WTC11 (cell line): ENCODE measurements at regions not wholly inside any gene's neighbourhood (a gene's known extent, or its start where the extent isn't known, plus 50 kb on each side); places are given as distances from the start of the nearest gene placed in this dataset.

Experiments
- ATAC-seq: fragments of 200-7000 bp; cut with Tn5 transposase; 2 replicates; pipeline ENCODE4 v1.10.0; 2021; ENCODE audit warnings: mild to moderate bottlenecking, moderate library complexity
- CTCF ChIA-PET: fragments of 300-600 bp; sonication (Branson Sonifier 250); formaldehyde crosslinking; loops from one replicate; lab custom pipeline; 2021; ENCODE audit warnings: antibody characterized with exemption; lab: Charles Lee
- POLR2A ChIA-PET: fragments of 350-600 bp; sonication (Branson Sonifier 250); formaldehyde crosslinking; loops from one replicate; lab custom pipeline; 2021; ENCODE audit warnings: antibody characterized with exemption; lab: Charles Lee
- DNase-seq: peaks from one replicate; pipeline ENCODE4 v3.0.0; 2021; ENCODE audit warnings: low spot score
- H3K27ac Mint-ChIP-seq: 2 replicates; pipeline ENCODE4 v1.8.0; 2021; ENCODE audit warnings: mixed read lengths
- H3K27me3 Mint-ChIP-seq: 2 replicates; pipeline ENCODE4 v1.8.0; 2021; ENCODE audit warnings: low read depth, mild to moderate bottlenecking, moderate library complexity, mixed read lengths
- H3K36me3 Mint-ChIP-seq: 2 replicates; pipeline ENCODE4 v1.8.0; 2021; ENCODE audit warnings: mixed read lengths
- H3K4me1 Mint-ChIP-seq: 2 replicates; pipeline ENCODE4 v1.8.0; 2022; ENCODE audit warnings: mixed read lengths
- H3K4me3 Mint-ChIP-seq: 2 replicates; pipeline ENCODE4 v1.8.0; 2021; ENCODE audit warnings: mild to moderate bottlenecking, moderate library complexity, mixed read lengths
- H3K9me3 Mint-ChIP-seq: 2 replicates; pipeline ENCODE4 v1.8.0; 2021; ENCODE audit warnings: mixed read lengths
- CBFB ChIP-seq: sonication (generic); formaldehyde crosslinking; IDR thresholded peaks from 2 replicates; pipeline ENCODE4 v1.8.1; 2022; ENCODE audit warnings: mild to moderate bottlenecking, low read depth, missing genetic modification reagents
- CREB1 ChIP-seq: sonication (generic); formaldehyde crosslinking; IDR thresholded peaks from 2 replicates; pipeline ENCODE4 v1.8.0; 2023; ENCODE audit warnings: mild to moderate bottlenecking, missing genetic modification reagents
- NFE2L1 ChIP-seq: sonication (generic); formaldehyde crosslinking; IDR thresholded peaks from 2 replicates; pipeline ENCODE4 v1.8.1; 2023; ENCODE audit warnings: missing genetic modification reagents
- ZNF232 ChIP-seq: sonication (generic); formaldehyde crosslinking; IDR thresholded peaks from 2 replicates; pipeline ENCODE4 v1.8.0; 2022; ENCODE audit warnings: mild to moderate bottlenecking, missing genetic modification reagents
- TF ChIP-seq, protein P1 (sequence below): fragments of 250-450 bp; sonication (Bioruptor Pico); conservative IDR thresholded peaks from 2 replicates; pipeline ENCODE4 v1.9.0; 2021; ENCODE audit warnings: mild to moderate bottlenecking
- TF ChIP-seq, protein P2 (sequence below): sonication (generic); formaldehyde crosslinking; conservative IDR thresholded peaks from 2 replicates; pipeline ENCODE4 v1.8.1; 2022; ENCODE audit warnings: mild to moderate bottlenecking, missing genetic modification reagents
- TF ChIP-seq, protein P3 (sequence below): sonication (generic); formaldehyde crosslinking; IDR thresholded peaks from 2 replicates; pipeline ENCODE4 v1.8.0; 2022; ENCODE audit warnings: mild to moderate bottlenecking, missing genetic modification reagents
- TF ChIP-seq, protein P4 (sequence below): sonication (generic); formaldehyde crosslinking; IDR thresholded peaks from 2 replicates; pipeline ENCODE4 v1.8.0; 2022; ENCODE audit warnings: mild to moderate bottlenecking, missing genetic modification reagents
- TF ChIP-seq, protein P5 (sequence below): sonication (generic); formaldehyde crosslinking; IDR thresholded peaks from 2 replicates; pipeline ENCODE4 v1.8.0; 2022; ENCODE audit warnings: missing genetic modification reagents
- TF ChIP-seq, protein P6 (sequence below): fragments of 250-450 bp; sonication (Bioruptor Pico); IDR thresholded peaks from 2 replicates; pipeline ENCODE4 v1.8.0; 2021; ENCODE audit warnings: mild to moderate bottlenecking

DNA sequence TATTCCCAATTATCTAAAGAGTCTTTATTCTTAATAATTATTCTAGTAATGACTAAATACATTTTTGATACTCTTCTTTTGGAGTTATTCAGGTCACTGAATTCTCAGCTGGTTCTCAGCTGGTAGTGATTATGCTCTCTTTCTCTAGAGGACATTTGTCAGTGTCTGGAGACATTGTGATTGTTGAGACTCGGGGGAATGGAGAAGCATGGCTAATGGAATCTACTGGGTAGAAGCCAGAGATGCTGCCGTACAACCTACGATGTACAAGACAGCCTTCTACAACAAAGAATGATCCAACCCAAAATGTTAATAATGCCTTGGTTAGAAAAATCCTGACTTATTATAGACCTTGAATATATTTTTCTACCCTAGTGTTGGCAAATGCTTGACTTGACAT, 149.2 kb upstream of the ANKRD50 start (continued):
- TF ChIP-seq, protein P1, sequence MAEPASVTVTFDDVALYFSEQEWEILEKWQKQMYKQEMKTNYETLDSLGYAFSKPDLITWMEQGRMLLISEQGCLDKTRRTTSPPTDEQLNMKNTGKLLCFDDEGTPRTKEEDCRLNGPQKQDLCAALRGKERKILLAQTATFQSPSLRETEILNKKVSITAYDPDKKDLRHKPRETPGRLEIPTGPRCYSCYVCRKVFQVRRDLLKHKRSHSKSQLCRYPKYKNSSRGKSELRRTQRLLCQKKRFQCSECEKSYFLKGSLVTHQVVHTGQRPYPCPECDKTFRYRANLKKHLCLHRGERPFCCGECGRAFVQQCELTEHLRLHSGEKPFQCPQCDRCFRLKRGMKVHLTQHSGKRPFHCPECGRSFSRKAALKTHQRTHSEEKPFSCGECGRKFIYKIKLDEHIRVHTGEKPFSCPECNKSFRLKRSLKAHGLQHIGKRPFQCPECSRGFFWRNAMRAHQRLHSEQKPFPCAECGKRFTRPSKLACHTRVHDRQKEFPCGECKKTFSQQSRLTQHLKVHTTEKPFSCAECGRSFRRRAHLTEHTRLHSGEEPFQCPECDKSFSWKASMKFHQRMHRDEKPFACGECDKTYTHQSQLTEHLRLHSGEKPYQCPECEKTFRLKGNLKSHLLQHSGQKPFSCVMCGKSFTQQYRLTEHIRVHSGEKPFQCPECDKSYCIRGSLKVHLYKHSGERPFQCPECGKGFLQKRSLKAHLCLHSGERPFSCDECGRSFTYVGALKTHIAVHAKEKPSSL (CRISPR knock-in tag): no peak
- TF ChIP-seq, protein P2, sequence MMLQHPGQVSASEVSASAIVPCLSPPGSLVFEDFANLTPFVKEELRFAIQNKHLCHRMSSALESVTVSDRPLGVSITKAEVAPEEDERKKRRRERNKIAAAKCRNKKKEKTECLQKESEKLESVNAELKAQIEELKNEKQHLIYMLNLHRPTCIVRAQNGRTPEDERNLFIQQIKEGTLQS: no peak
- TF ChIP-seq CBFB: no peak

DNA sequence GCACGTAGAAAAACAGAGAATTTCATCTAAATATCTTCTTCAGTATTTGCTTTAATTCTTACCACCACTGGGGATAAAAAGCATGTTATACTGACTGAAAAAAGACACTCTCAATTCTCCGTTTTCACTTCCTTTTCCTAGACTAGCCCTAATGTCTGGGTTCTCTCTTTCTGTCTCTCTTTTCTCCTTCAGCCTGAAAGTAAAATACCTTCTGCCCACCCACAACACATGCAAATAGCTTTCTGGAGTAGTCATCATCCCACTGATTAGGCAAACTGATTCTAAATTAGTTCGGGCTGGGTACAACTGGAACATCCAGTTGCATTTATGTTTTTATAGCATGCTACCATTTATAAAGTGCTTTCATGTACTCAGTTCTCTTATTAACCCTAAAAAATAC, 142.4 kb upstream of the ANKRD50 start:
- H3K27me3 Mint-ChIP-seq: no peaks in the 10 kb centered on the region
- H3K9me3 Mint-ChIP-seq: peaks cover 13% of the 10 kb centered on the region; the same call in 1 of the 2 replicates
- ATAC-seq (no peak), DNase-seq (no peak)
- POLR2A ChIA-PET: no interaction called here
- CTCF ChIA-PET: no interaction called here
- TF ChIP-seq, protein P3, sequence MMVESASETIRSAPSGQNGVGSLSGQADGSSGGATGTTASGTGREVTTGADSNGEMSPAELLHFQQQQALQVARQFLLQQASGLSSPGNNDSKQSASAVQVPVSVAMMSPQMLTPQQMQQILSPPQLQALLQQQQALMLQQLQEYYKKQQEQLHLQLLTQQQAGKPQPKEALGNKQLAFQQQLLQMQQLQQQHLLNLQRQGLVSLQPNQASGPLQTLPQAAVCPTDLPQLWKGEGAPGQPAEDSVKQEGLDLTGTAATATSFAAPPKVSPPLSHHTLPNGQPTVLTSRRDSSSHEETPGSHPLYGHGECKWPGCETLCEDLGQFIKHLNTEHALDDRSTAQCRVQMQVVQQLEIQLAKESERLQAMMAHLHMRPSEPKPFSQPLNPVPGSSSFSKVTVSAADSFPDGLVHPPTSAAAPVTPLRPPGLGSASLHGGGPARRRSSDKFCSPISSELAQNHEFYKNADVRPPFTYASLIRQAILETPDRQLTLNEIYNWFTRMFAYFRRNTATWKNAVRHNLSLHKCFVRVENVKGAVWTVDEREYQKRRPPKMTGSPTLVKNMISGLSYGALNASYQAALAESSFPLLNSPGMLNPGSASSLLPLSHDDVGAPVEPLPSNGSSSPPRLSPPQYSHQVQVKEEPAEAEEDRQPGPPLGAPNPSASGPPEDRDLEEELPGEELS (CRISPR knock-in tag): no peak
- TF ChIP-seq CREB1: no peak
- TF ChIP-seq ZNF232 (CRISPR knock-in tag): no peak
- TF ChIP-seq NFE2L1 (CRISPR knock-in tag): no peak
- no peak overlapping the region for H3K27ac Mint-ChIP-seq
- H3K36me3 Mint-ChIP-seq: no peaks in the 10 kb centered on the region
- H3K4me1 Mint-ChIP-seq: no peaks in the 10 kb centered on the region
- H3K4me3 Mint-ChIP-seq: no peak overlapping the region

DNA sequence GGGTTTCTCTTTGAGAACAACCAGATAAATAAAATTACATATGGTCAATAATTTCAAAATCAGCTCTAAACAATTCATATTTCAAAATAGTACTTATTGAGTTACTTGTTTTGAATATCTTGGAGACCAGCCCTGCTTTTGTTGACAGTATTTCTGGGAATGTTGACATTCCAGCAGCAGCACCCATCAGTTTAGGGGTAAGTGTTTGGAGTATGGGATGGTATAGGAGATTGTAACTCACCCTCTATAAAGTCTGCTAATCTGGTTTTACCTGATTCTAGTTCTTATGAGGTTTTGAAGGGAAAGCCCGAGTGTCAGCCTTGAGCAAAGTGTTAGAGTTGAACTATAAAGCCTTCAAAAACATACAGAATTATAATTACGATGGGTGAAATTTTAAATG, 139.2 kb upstream of the ANKRD50 start:
- ChIA-PET CTCF (no interaction called here), POLR2A (no interaction called here)
- ATAC-seq: no peak

More for the DNA sequence above, 139.2 kb upstream of the ANKRD50 start:
- DNase-seq: no peak
- H3K4me1 Mint-ChIP-seq: no peaks in the 10 kb centered on the region
- H3K27me3 Mint-ChIP-seq: no peaks in the 10 kb centered on the region
- H3K27ac Mint-ChIP-seq: no peak overlapping the region
- H3K4me3 Mint-ChIP-seq: no peak overlapping the region
- H3K9me3 Mint-ChIP-seq: peaks cover 13% of the 10 kb centered on the region; the same call in 1 of the 2 replicates
- no peaks in the 10 kb centered on the region for H3K36me3 Mint-ChIP-seq
- TF ChIP-seq, protein P4, sequence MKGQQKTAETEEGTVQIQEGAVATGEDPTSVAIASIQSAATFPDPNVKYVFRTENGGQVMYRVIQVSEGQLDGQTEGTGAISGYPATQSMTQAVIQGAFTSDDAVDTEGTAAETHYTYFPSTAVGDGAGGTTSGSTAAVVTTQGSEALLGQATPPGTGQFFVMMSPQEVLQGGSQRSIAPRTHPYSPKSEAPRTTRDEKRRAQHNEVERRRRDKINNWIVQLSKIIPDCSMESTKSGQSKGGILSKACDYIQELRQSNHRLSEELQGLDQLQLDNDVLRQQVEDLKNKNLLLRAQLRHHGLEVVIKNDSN: no peak
- TF ChIP-seq, protein P5, sequence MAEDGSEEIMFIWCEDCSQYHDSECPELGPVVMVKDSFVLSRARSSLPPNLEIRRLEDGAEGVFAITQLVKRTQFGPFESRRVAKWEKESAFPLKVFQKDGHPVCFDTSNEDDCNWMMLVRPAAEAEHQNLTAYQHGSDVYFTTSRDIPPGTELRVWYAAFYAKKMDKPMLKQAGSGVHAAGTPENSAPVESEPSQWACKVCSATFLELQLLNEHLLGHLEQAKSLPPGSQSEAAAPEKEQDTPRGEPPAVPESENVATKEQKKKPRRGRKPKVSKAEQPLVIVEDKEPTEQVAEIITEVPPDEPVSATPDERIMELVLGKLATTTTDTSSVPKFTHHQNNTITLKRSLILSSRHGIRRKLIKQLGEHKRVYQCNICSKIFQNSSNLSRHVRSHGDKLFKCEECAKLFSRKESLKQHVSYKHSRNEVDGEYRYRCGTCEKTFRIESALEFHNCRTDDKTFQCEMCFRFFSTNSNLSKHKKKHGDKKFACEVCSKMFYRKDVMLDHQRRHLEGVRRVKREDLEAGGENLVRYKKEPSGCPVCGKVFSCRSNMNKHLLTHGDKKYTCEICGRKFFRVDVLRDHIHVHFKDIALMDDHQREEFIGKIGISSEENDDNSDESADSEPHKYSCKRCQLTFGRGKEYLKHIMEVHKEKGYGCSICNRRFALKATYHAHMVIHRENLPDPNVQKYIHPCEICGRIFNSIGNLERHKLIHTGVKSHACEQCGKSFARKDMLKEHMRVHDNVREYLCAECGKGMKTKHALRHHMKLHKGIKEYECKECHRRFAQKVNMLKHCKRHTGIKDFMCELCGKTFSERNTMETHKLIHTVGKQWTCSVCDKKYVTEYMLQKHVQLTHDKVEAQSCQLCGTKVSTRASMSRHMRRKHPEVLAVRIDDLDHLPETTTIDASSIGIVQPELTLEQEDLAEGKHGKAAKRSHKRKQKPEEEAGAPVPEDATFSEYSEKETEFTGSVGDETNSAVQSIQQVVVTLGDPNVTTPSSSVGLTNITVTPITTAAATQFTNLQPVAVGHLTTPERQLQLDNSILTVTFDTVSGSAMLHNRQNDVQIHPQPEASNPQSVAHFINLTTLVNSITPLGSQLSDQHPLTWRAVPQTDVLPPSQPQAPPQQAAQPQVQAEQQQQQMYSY (CRISPR knock-in tag): no peak
- TF ChIP-seq, protein P6, sequence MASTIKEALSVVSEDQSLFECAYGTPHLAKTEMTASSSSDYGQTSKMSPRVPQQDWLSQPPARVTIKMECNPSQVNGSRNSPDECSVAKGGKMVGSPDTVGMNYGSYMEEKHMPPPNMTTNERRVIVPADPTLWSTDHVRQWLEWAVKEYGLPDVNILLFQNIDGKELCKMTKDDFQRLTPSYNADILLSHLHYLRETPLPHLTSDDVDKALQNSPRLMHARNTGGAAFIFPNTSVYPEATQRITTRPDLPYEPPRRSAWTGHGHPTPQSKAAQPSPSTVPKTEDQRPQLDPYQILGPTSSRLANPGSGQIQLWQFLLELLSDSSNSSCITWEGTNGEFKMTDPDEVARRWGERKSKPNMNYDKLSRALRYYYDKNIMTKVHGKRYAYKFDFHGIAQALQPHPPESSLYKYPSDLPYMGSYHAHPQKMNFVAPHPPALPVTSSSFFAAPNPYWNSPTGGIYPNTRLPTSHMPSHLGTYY (CRISPR knock-in tag): no peak
- TF ChIP-seq, protein P1 (CRISPR knock-in tag): no peak
